K562 (cell line): ENCODE measurements at regions not wholly inside any gene's neighbourhood (a gene's known extent, or its start where the extent isn't known, plus 50 kb on each side); places are given as distances from the start of the nearest gene placed in this dataset.

Source experiments
- ATAC-seq: fragments of 200-7000 bp; cut with Tn5 transposase; 3 replicates; pipeline ENCODE4 v1.9.1; 2020; ENCODE audit warnings: moderate library complexity
- BruUV-seq: library from RNA; stranded (reverse); fragments of 400-500 nt; replicated peaks from 2 replicates; lab custom pipeline; 2021; lab: Mats Ljungman, UMichigan
- CTCF ChIA-PET: fragments of 300-600 bp; formaldehyde crosslinking; extraction: SDS; loops from one replicate; lab custom pipeline; 2021; ENCODE audit warnings: low intra/inter-chr PET ratio; lab: Yijun Ruan, JAX
- POLR2A ChIA-PET: fragments of 300-600, 350-650 bp; sonication (Branson Sonifier 250); formaldehyde crosslinking; extraction: SDS; loops from one replicate; lab custom pipeline; 2021; ENCODE audit warnings: antibody characterized with exemption, inconsistent platforms; lab: Yijun Ruan, JAX
- DNase-seq, 4 experiments: peaks; one replicate each; pipeline versions ENCODE4 v3.0.0 to v3.0.0-alpha.2; 2011 to 2018; ENCODE audit warnings: low spot score in 3 of 4, mixed read lengths in 3 of 4; ENCODE audit errors: extremely low read depth in 1 of 4
- FAIRE-seq: peaks from 2 replicates; lab custom pipeline; 2011; peaks lifted over from hg19 to GRCh38; lab: Jason Lieb, UNC
- H2AFZ ChIP-seq: 2 replicates; pipeline ENCODE4 v1.6.0; 2011; ENCODE audit warnings: low read depth, low read length, control low read depth, inconsistent platforms
- H3K27ac ChIP-seq: fragments of 200-600 bp; 3 replicates; pipeline ENCODE4 v1.8.0; 2011; ENCODE audit warnings: low read depth, mild to moderate bottlenecking, control low read depth, inconsistent platforms, low read length, moderate library complexity, mixed read lengths; ENCODE audit errors: extremely low read depth
- H3K27me3 ChIP-seq, 2 experiments: fragments of 300-600 bp in 1 of 2; 2 replicates in 1 of 2; 3 replicates in 1 of 2; pipeline versions ENCODE4 v1.6.0 to v1.8.0; 2011; ENCODE audit warnings: inconsistent platforms in 2 of 2, low read length in 2 of 2, mild to moderate bottlenecking in 1 of 2, mixed read lengths in 1 of 2, moderate library complexity in 1 of 2; ENCODE audit not compliant: control insufficient read depth in 2 of 2, insufficient read depth in 2 of 2
- H3K36me3 ChIP-seq: fragments of 300-600 bp; 3 replicates; pipeline ENCODE4 v1.8.0; 2011; ENCODE audit warnings: mild to moderate bottlenecking, low read length, inconsistent platforms; ENCODE audit not compliant: control insufficient read depth, insufficient read depth
- H3K4me1 ChIP-seq, 2 experiments: fragments of 200-600 bp in 1 of 2; replicated peaks in 1 of 2; 2 replicates in 1 of 2; 3 replicates in 1 of 2; pipeline versions ENCODE4 v1.5.1 to v1.8.0; 2011; ENCODE audit warnings: inconsistent platforms in 2 of 2, low read length in 2 of 2, mild to moderate bottlenecking in 1 of 2, mixed read lengths in 1 of 2, moderate library complexity in 1 of 2; ENCODE audit not compliant: control insufficient read depth in 2 of 2, insufficient read depth in 2 of 2
- H3K4me2 ChIP-seq: 2 replicates; pipeline ENCODE4 v1.6.1; 2011; ENCODE audit warnings: low read length, control low read depth, inconsistent platforms, mixed read lengths; ENCODE audit not compliant: insufficient read depth
- H3K4me3 ChIP-seq: fragments of 200-600 bp; sonication (generic), shearing (Covaris generic); 2 replicates; pipeline ENCODE4 v1.5.1; 2016; ENCODE audit warnings: control low read depth, inconsistent platforms
- H3K79me2 ChIP-seq: fragments of 200-600 bp; 3 replicates; pipeline ENCODE4 v1.8.0; 2011; ENCODE audit warnings: low read length, inconsistent platforms; ENCODE audit not compliant: control insufficient read depth, insufficient read depth
- H3K9ac ChIP-seq, 2 experiments: 2 replicates each; pipeline versions ENCODE4 v1.6.0 to v1.6.1; 2011; ENCODE audit warnings: low read depth in 2 of 2, low read length in 2 of 2, control low read depth in 1 of 2, inconsistent platforms in 1 of 2, mild to moderate bottlenecking in 1 of 2, mixed read lengths in 1 of 2; ENCODE audit not compliant: insufficient read depth in 1 of 2
- H3K9me1 ChIP-seq: one replicate; pipeline ENCODE4 v1.6.0; 2011; ENCODE audit warnings: inconsistent platforms, mild to moderate bottlenecking, low read length, moderate library complexity; ENCODE audit not compliant: control insufficient read depth, insufficient read depth
- H3K9me3 ChIP-seq: replicated peaks from 2 replicates; pipeline ENCODE4 v1.5.1; 2011; ENCODE audit warnings: low read depth, low read length, inconsistent platforms; ENCODE audit not compliant: control insufficient read depth, insufficient read depth
- H4K20me1 ChIP-seq: replicated peaks from 2 replicates; pipeline ENCODE4 v1.6.1; 2011; ENCODE audit warnings: low read length, inconsistent platforms, mixed read lengths; ENCODE audit not compliant: control insufficient read depth, insufficient read depth
- CREBBP ChIP-seq: IDR thresholded peaks from one replicate; pipeline ENCODE4 v1.6.1; 2012; ENCODE audit warnings: low read depth, mild to moderate bottlenecking, control low read depth, inconsistent platforms, low read length
- ESRRB ChIP-seq: fragments of 250-450 bp; sonication (Bioruptor Pico); IDR thresholded peaks from 2 replicates; pipeline ENCODE4 v1.5.0; 2020; ENCODE audit warnings: mild to moderate bottlenecking, moderate library complexity, borderline replicate concordance
- WGBS: fragments of 100-300 bp; shearing (Covaris generic); methylation state at CpG from one replicate; pipeline ENCODE4 v1.1.6; 2016; ENCODE audit warnings: low coverage, mixed read lengths; ENCODE audit not compliant: insufficient coverage; ENCODE audit errors: missing lambda C conversion rate; 5-methylcytosine and 5-hydroxymethylcytosine counted together
- in situ Hi-C: fragments of 300-500 bp; cut with MboI; formaldehyde crosslinking; loops from 4 replicates; pipeline ENCODE4 v1.15.0; 2018; ENCODE audit warnings: inconsistent platforms, mixed read lengths
- intact Hi-C: fragments of 100-400 bp; cut with micrococcal nuclease; formaldehyde crosslinking; loops from 2 replicates; pipeline ENCODE4 v1.14.2; 2022
- TF ChIP-seq, protein P1 (sequence below): IDR thresholded peaks from 2 replicates; pipeline ENCODE4 v1.6.1; 2012; ENCODE audit warnings: low read depth, low read length, improper control_type of control experiment, borderline replicate concordance
- TF ChIP-seq, protein P2 (sequence below): fragments of 450-650 bp; IDR thresholded peaks from 2 replicates; pipeline ENCODE4 v1.6.1; 2017; ENCODE audit warnings: antibody characterized with exemption, mild to moderate bottlenecking
- TF ChIP-seq, protein P3 (sequence below): fragments of 250-450 bp; sonication (Bioruptor Pico); IDR thresholded peaks from 2 replicates; pipeline ENCODE4 v1.5.0; 2020; ENCODE audit warnings: mild to moderate bottlenecking

DNA sequence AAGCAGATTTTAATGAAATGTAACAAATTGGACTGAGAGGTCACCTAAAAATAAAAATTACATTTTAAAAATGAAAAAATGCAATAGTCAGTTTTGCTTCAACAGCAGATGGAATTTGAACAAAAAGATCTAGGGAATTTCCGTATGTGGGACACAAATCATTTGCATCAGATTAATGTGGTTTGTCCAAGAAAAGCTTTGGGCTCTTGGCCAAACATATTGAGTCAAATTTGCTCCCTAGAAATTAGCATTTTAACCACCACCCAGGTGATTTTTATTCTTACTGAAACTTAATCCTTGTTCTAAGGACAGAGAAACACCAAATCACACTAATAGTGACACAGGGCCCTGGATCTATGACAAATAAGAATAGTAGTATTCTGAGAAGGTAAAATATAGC, 1477.8 kb downstream of the FAM181B start:
- POLR2A ChIA-PET = no interaction called here
- BruUV-seq = no TSS peak
- H3K9me3 ChIP-seq = no peaks in the 10 kb centered on the region
- H3K27me3 ChIP-seq = no peaks in the 10 kb centered on the region
- DNase-seq = no peak
- 0% methylated on average over 1 of the region's 1 CpG for WGBS
- H3K4me2 ChIP-seq = no peak overlapping the region
- H3K79me2 ChIP-seq = no peaks in the 10 kb centered on the region
- ATAC-seq = no peak
- no peak overlapping the region for H2AFZ ChIP-seq
- TF ChIP-seq CREBBP (no peak), ESRRB (CRISPR knock-in tag) (no peak)
- TF ChIP-seq, protein P1, sequence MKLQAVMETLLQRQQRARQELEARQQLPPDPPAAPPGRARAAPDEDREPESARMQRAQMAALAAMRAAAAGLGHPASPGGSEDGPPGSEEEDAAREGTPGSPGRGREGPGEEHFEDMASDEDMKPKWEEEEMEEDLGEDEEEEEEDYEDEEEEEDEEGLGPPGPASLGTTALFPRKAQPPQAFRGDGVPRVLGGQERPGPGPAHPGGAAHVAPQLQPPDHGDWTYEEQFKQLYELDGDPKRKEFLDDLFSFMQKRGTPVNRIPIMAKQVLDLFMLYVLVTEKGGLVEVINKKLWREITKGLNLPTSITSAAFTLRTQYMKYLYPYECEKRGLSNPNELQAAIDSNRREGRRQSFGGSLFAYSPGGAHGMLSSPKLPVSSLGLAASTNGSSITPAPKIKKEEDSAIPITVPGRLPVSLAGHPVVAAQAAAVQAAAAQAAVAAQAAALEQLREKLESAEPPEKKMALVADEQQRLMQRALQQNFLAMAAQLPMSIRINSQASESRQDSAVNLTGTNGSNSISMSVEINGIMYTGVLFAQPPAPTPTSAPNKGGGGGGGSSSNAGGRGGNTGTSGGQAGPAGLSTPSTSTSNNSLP = no peak
- TF ChIP-seq, protein P2, sequence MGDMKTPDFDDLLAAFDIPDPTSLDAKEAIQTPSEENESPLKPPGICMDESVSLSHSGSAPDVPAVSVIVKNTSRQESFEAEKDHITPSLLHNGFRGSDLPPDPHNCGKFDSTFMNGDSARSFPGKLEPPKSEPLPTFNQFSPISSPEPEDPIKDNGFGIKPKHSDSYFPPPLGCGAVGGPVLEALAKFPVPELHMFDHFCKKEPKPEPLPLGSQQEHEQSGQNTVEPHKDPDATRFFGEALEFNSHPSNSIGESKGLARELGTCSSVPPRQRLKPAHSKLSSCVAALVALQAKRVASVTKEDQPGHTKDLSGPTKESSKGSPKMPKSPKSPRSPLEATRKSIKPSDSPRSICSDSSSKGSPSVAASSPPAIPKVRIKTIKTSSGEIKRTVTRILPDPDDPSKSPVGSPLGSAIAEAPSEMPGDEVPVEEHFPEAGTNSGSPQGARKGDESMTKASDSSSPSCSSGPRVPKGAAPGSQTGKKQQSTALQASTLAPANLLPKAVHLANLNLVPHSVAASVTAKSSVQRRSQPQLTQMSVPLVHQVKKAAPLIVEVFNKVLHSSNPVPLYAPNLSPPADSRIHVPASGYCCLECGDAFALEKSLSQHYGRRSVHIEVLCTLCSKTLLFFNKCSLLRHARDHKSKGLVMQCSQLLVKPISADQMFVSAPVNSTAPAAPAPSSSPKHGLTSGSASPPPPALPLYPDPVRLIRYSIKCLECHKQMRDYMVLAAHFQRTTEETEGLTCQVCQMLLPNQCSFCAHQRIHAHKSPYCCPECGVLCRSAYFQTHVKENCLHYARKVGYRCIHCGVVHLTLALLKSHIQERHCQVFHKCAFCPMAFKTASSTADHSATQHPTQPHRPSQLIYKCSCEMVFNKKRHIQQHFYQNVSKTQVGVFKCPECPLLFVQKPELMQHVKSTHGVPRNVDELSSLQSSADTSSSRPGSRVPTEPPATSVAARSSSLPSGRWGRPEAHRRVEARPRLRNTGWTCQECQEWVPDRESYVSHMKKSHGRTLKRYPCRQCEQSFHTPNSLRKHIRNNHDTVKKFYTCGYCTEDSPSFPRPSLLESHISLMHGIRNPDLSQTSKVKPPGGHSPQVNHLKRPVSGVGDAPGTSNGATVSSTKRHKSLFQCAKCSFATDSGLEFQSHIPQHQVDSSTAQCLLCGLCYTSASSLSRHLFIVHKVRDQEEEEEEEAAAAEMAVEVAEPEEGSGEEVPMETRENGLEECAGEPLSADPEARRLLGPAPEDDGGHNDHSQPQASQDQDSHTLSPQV = no peak
- TF ChIP-seq, protein P3, sequence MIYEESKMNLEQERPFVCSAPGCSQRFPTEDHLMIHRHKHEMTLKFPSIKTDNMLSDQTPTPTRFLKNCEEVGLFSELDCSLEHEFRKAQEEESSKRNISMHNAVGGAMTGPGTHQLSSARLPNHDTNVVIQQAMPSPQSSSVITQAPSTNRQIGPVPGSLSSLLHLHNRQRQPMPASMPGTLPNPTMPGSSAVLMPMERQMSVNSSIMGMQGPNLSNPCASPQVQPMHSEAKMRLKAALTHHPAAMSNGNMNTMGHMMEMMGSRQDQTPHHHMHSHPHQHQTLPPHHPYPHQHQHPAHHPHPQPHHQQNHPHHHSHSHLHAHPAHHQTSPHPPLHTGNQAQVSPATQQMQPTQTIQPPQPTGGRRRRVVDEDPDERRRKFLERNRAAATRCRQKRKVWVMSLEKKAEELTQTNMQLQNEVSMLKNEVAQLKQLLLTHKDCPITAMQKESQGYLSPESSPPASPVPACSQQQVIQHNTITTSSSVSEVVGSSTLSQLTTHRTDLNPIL (CRISPR knock-in tag) = no peak
- in situ Hi-C loops = no loop called here
- H3K4me3 ChIP-seq = no peak overlapping the region
- H3K9me1 ChIP-seq = no peaks in the 10 kb centered on the region
- no peak overlapping the region for H3K27ac ChIP-seq
- intact Hi-C loops = no loop called here
- H3K9ac ChIP-seq = no peak overlapping the region
- no peaks in the 10 kb centered on the region for H3K36me3 ChIP-seq
- no peaks in the 10 kb centered on the region for H3K4me1 ChIP-seq
- CTCF ChIA-PET = no interaction called here
- FAIRE-seq = no peak
- H4K20me1 ChIP-seq = no peaks in the 10 kb centered on the region
